COLO668 (cell line): ENCODE measurements at regions not wholly inside any gene's neighbourhood (a gene's known extent, or its start where the extent isn't known, plus 50 kb on each side); places are given as distances from the start of the nearest gene placed in this dataset.

ENCODE experiments used
- DNase-seq: peaks from one replicate; lab custom pipeline; 2025; ENCODE audit not compliant: unreplicated experiment; lab: John Stamatoyannopoulos, UW

DNA sequence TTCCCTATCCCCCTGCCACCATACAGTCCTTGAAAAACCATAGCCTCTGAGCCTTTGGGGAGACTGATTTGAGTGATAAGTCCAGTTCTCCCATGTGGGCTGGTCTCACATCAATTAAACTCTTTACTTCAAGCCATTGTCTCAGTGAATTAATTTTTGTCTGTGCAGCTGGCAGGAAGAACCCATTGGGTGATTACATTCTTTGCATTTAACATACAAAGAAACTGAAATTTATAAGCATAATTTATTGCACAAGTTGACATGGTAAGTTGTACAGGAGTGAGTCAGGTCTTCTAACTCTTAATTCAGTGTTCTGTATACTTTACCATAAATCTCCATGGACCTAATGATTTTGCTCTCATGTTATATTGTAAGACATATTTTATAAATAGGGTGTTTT is 1613.0 kb upstream of the LRRTM3 start:
- no peak for DNase-seq

DNA sequence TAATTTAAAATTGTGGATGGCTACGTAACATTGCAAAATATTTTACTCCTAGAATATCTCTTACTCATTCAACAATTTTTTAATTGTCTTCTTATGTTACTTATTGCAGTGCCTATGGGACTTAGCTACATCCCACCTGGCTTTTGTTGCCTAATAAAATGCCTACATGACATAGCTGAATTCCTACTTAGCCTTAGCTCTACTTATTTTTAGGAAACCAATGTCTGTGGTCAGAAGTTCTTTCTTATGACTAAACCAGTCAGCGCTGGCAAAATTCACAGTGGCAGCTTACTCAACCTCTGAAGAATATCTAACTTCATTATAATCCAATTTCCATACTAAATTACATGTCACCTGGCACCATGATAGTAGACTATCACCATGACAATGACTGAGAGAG is 1612.4 kb upstream of the LRRTM3 start:
- DNase-seq, result no peak

DNA sequence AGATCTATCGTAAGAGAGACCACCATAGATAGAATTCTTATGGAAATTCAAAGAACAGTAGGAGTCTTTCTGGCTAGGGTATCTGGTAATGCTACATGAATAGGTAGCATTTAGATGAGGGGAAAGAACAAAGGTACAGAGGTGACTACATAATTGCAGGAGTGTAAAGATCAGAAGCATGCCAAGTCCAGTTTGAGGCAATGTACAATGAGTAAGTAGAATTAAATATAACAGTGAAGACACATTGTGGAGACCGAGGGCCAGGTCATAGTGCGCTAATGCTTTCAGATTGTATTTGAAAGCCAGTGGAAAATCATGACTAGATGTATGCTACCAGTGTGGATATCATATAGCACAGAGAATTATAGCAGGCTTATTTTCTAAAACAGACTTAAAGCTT is 1611.6 kb upstream of the LRRTM3 start:
- DNase-seq, result no peak

DNA sequence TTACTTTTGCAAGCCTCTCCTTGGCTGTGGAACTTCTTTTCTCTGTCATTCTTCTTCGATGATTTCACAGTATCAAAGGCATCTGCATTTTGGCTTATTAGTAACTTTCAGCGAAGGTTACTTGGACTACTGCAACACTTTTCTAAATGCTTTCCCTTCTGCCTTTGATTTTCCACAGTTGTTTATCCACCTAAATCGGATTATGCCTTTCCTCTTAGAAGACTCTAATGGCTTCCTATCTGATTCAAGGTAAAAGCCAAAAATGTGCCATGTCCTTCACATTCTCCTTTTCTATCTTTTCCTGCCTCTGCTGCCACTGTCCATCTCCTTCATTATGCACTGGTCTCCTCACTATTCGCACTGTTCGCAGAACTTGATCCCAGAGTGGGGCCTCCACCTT is 1606.3 kb upstream of the LRRTM3 start:
- no peak for DNase-seq

DNA sequence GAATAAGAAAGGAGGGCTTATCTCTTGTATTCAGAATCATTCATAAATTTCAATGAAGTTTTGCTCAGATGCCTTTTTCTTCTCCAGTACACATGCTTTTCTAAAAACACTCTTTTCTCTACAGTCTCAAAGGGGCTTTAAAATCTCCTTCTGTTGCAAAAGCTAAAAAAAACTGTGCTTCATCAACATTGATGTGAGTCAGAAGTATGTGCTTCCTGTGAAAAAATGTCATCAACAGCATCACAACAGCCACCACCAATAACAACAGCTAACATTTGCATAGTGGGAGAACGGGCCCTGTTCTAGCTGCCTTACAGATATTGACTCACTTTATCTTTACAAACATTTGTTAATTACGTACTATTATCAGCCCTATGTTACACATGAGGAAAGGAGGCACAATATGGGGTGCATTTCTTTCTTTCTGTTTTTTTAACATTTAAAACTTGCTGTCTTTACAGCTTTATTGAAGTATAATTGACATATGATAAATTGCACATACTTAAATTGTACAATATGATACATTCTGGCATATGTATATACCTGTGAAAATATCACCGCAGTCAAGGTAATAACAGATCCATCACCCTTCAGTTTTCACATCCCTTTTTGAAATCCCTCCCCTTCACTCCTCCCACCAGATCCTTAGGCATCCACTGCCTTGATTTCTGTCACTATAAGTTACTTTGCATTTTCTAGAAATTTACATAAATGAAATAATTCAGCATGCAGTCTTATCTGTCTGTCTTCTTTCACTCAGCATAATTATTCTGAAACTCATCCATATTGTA is 1605.4 kb upstream of the LRRTM3 start:
- DNase-seq, result no peak

DNA sequence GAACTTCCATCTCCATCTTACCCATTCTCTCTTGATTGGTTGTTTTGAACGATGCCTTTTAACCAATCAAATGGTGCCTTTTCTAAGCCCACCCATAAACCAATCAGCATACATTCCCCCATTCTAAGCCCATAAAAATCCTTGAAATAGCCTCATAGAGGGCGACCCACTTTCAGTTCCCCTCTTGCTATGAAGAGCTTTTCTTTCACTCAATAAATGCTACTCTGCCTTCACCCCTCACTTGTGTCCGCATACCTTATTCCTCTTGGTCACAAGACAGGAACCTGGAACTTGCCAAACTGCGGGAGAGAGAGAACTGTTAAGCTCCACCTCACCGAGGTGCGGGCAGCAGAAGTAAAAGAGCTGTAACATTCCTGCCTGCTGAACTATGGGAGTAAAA is 1602.0 kb upstream of the LRRTM3 start:
- no peak for DNase-seq

- DNase-seq, result no peak
These were observed 1599.9 kb upstream of the LRRTM3 start for GRCh38 chr10:65325913-65326312.

DNA sequence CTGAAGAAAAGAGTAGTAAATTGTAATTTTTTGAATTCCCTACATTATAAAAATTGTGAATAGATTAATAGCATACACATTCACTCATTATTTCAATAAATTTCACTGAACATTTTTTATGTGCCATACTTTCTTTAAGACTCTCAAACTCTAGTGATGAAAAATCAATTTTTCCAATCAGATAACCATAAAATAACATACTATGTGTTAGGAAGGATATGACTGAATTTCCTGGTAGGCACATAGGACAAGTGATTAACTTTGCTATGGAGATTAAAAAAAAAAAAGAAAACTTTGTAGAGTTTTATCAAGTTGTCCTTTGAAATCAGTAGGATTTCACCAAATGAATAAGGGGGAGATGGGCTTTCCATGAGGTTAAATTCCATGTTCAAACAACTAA is 1597.3 kb upstream of the LRRTM3 start:
- DNase-seq, result no peak

DNA sequence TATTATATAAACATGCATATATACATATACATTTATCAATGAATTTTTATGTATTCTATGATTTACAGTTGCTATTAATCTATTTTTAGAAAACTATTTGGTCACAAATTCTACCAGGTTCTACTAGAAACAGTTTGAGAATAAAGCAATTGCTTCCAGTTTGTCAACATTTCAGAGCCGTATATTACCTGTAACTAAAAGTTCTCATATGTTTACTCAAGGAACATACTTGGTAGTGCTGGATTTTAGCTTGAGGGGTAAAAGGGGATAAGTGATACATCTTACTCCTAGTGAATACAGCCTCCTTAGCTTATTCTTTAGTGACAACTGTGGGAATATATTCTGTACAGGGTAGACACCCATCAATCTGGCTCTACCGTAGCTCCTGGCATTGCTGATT is 1590.5 kb upstream of the LRRTM3 start:
- DNase-seq, result no peak

GRCh38 chr10:65340340-65340739 is 1585.5 kb upstream of the LRRTM3 start:
- DNase-seq, result no peak

GRCh38 chr10:65341323-65341925 is 1584.4 kb upstream of the LRRTM3 start:
- no peak for DNase-seq

DNA sequence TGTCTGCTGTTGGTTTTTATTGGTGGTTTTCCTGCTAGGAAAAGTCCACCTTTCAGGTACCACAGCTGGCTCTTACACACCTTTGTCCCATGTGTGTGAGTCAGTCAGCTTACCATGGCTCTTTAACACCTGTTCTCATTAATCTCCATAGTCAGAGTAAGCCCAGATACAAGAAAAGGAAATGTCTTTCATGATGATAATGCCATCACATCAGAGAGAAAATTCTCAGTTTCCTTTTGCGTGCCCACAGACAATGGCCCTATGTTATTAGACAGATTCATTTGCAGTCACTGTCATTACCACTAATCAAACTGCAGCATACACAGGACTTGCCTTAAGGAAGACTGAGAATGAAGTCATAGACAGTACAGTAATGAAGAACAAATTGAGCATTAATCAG is 1583.6 kb upstream of the LRRTM3 start:
- no peak for DNase-seq

GRCh38 chr10:65346466-65346865 is 1579.4 kb upstream of the LRRTM3 start:
- DNase-seq, result no peak

DNA sequence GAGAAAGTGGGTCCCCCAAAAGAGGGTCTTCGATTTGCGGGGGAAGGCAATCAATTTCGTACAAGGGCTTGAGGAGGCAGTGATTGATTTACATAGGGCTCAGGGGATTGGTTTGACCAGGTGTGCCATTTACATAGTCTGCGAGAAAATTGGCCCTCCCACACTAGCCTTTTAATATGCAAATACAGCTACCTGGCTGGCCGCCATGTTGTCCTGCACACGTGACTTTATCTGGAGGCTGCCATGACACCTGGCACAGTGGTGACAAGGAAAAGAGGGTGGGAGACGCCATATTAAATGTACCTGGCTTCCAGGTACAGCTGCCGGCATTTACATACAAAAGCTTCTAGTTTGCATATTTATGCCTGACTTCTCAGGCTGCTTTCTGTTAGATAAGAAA is 1577.2 kb upstream of the LRRTM3 start:
- no peak for DNase-seq

DNA sequence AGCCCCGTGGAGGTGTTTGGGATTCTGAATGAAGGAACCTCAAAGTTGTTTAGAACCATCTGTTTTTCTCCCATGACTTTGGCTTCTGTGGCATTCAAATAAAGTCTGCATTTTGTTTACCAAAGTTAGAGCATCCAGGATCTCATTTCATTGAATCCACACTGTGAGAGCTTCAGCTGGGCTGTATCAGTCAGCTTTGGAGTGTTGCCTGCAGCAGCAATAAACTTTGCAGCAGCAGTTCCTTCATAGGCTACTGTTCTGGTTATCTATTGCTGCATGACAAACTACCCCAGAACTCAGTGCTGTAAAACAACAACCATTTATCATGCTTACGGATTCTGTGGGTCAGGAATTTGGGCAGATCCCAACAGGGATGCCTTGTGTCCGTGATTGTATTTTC is 1575.2 kb upstream of the LRRTM3 start:
- no peak for DNase-seq

GRCh38 chr10:65355141-65355680 is 1570.6 kb upstream of the LRRTM3 start:
- DNase-seq, result no peak

DNA sequence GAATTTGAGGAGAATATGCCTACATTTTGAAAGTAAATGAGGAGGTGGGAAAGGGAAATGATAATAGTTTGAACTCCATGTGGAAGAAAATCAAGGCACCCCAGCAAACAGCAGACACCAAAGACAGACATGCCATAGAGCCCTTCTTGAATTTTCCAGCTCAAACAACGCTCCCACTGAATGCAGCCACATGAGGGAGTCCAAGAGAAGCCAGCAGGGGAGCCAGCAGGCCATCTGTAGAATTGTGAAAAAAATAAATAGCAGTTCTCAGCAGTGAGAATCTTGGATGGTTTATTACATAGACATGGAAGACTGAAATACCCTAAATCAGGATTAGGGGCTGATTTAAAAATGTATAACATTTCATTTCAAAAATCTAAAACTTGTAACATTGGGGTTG is 1567.3 kb upstream of the LRRTM3 start:
- DNase-seq, result no peak

- no peak for DNase-seq
These were observed 1565.3 kb upstream of the LRRTM3 start for GRCh38 chr10:65360497-65360896.

DNA sequence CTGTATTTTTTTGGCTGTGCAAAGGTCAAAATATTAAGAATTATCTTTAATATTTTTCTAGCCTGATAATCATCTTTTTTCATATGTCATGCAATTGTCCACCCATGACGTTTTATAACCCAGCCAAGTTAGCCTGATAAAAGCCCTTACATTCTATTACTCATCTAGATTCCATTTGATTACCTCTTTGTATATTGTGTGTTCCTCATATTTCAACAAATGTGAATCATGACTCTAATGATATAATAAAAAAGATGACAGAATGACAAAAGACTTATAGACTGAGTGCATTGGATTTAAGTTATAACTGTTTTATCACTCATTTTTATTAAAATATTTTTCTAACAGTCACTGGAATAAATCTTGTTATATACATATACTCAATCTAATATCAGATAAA is 1560.0 kb upstream of the LRRTM3 start:
- no peak for DNase-seq

- DNase-seq, result no peak
These were observed 1558.1 kb upstream of the LRRTM3 start for GRCh38 chr10:65367706-65368105.

- DNase-seq, result no peak
These were observed 1550.3 kb upstream of the LRRTM3 start for GRCh38 chr10:65375528-65375927.

- no peak for DNase-seq
These were observed 1548.1 kb upstream of the LRRTM3 start for GRCh38 chr10:65377687-65378086.
